ENCODE measurements at regions not wholly inside any gene's neighbourhood (a gene's known extent, or its start where the extent isn't known, plus 50 kb on each side); places are given as distances from the start of the nearest gene placed in this dataset.

DNA sequence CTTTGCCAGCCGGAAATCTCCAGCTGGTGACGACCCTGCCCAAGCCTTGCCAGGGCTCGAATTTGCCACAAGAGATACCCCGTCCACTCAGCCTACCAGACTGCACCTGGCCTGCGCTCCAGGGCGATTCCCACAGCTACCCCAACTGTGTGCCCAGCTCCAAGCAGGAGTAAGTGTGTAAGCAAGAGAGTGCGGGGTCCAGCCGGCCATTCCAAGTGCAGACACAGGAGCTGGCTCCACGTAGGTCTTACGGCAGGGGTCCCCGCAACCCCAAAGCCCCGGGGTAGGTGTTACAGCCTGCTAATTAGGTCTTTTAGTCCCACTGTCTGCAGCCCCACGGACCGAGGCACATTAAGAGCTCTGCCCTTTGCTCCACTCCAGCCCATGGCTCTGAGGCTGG, 1305.2 kb downstream of the ARAP2 start:
- TF ChIP-seq EZH2 (IDR thresholded peaks at IDR 0.05; ENCODE audit: borderline replicate concordance), result no peak
- no peak for TF ChIP-seq EZH2phosphoT487 (IDR thresholded peaks at IDR 0.05; ENCODE audit: low read depth, severe bottlenecking, unreplicated experiment)
- TF ChIP-seq, protein P1, sequence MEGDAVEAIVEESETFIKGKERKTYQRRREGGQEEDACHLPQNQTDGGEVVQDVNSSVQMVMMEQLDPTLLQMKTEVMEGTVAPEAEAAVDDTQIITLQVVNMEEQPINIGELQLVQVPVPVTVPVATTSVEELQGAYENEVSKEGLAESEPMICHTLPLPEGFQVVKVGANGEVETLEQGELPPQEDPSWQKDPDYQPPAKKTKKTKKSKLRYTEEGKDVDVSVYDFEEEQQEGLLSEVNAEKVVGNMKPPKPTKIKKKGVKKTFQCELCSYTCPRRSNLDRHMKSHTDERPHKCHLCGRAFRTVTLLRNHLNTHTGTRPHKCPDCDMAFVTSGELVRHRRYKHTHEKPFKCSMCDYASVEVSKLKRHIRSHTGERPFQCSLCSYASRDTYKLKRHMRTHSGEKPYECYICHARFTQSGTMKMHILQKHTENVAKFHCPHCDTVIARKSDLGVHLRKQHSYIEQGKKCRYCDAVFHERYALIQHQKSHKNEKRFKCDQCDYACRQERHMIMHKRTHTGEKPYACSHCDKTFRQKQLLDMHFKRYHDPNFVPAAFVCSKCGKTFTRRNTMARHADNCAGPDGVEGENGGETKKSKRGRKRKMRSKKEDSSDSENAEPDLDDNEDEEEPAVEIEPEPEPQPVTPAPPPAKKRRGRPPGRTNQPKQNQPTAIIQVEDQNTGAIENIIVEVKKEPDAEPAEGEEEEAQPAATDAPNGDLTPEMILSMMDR (IDR thresholded peaks at IDR 0.05; ENCODE audit: poor library complexity), result no peak
- Histone ChIP-seq H3K9me2 (replicated peaks; ENCODE audit: insufficient read depth) (no peaks in the 10 kb centered on the region), H3K9me3 (ENCODE audit: low read depth) (no peaks in the 10 kb centered on the region), H3K4me2 (no peak overlapping the region), H3K36me3 (replicated peaks; ENCODE audit: insufficient read depth, low read depth) (no peaks in the 10 kb centered on the region), H3K27ac (no peak overlapping the region), H3K27me3 (no peaks in the 10 kb centered on the region), H3K79me2 (no peaks in the 10 kb centered on the region), H3K4me1 (ENCODE audit: insufficient read depth) (no peaks in the 10 kb centered on the region), H2AFZ (no peak overlapping the region), H4K20me1 (ENCODE audit: insufficient read depth, poor library complexity, severe bottlenecking) (no peaks in the 10 kb centered on the region), H3K4me3 (no peak overlapping the region)
- 93% methylated on average over 14 of the region's 14 CpGs for WGBS (ENCODE audit: low lambda C conversion rate, missing lambda C conversion rate)
- DNase-seq (ENCODE audit: low spot score), result peak; percentile 2

DNA sequence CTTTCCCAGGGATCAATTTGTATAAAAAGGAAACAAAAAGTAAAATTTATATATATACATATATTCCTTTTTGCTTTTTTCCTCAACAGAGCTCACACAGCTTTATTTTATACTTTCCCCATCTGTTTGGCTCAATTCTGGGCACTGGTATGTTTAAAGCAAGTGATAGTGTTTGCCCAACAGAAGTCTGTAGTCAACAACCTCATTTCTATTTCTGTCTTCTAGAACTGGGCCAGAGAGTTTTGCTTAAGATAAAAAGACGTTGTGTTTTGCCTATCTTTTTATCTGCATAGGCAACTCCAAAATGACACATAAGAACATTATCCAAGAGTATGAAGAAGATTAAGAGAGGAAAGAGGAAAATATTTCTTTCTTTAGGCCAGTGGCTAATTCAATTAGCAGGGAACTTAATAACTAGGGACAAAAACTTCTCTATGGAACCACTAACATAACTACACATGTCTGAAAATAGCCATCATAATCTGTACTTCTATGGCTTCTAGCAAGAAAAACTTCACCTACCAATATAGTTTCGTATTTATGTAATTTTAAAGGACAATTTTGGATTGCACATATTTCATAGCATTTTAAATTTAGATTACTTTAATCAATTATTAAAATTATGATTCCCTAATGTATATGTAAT, 1300.5 kb downstream of the ARAP2 start:
- H3K36me3 ChIP-seq (replicated peaks; ENCODE audit: insufficient read depth, low read depth), result no peaks in the 10 kb centered on the region
- no peaks in the 10 kb centered on the region for H3K79me2 ChIP-seq
- no peak overlapping the region for H3K4me3 ChIP-seq
- TF ChIP-seq EZH2 (IDR thresholded peaks at IDR 0.05; ENCODE audit: borderline replicate concordance) (no peak), EZH2phosphoT487 (IDR thresholded peaks at IDR 0.05; ENCODE audit: low read depth, severe bottlenecking, unreplicated experiment) (no peak)
- TF ChIP-seq, protein P1 (IDR thresholded peaks at IDR 0.05; ENCODE audit: poor library complexity), result no peak
- no peak overlapping the region for H3K4me2 ChIP-seq
- H3K4me1 ChIP-seq (ENCODE audit: insufficient read depth), result no peaks in the 10 kb centered on the region
- no peaks in the 10 kb centered on the region for H3K9me2 ChIP-seq (replicated peaks; ENCODE audit: insufficient read depth)
- H3K9me3 ChIP-seq (ENCODE audit: low read depth), result no peaks in the 10 kb centered on the region
- H3K27ac ChIP-seq, result no peak overlapping the region
- H2AFZ ChIP-seq, result no peak overlapping the region
- H3K27me3 ChIP-seq, result no peaks in the 10 kb centered on the region
- H4K20me1 ChIP-seq (ENCODE audit: insufficient read depth, poor library complexity, severe bottlenecking), result no peaks in the 10 kb centered on the region
- DNase-seq (ENCODE audit: low spot score), result no peak
- 31% methylated on average over 2 of the region's 2 CpGs for WGBS (ENCODE audit: low lambda C conversion rate, missing lambda C conversion rate)

DNA sequence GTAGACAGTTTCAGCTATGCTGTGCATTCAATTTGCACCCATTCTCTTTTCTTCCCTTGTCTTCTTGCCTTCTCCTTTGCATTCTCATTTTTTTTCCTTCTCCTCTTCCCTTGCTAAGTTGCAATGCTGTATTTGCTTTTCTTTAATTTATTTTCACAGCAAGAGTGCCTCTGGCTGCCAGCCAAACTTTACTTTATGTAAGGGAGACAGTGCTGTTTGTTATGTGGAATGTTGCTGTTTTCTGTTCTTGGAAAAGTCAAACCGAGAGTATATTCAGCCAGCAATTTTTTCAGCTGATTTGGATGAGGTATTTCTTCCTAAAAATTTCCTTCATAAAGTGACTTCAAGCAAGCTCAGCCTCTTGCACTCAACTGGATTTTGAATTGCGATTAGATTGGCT, 1293.4 kb downstream of the ARAP2 start:
- no peaks in the 10 kb centered on the region for H3K79me2 ChIP-seq
- 78% methylated on average over 2 of the region's 2 CpGs for WGBS (ENCODE audit: low lambda C conversion rate, missing lambda C conversion rate)
- TF ChIP-seq EZH2phosphoT487 (IDR thresholded peaks at IDR 0.05; ENCODE audit: low read depth, severe bottlenecking, unreplicated experiment), result no peak
- TF ChIP-seq EZH2 (IDR thresholded peaks at IDR 0.05; ENCODE audit: borderline replicate concordance), result no peak
- TF ChIP-seq, protein P1 (IDR thresholded peaks at IDR 0.05; ENCODE audit: poor library complexity), result no peak

More for the DNA sequence above, 1293.4 kb downstream of the ARAP2 start:
- no peak overlapping the region for H3K27ac ChIP-seq
- H2AFZ ChIP-seq, result no peak overlapping the region
- H3K9me2 ChIP-seq (replicated peaks; ENCODE audit: insufficient read depth), result no peaks in the 10 kb centered on the region
- no peaks in the 10 kb centered on the region for H4K20me1 ChIP-seq (ENCODE audit: insufficient read depth, poor library complexity, severe bottlenecking)
- no peak for DNase-seq (ENCODE audit: low spot score)
- H3K4me2 ChIP-seq, result no peak overlapping the region
- no peaks in the 10 kb centered on the region for H3K27me3 ChIP-seq
- H3K4me3 ChIP-seq, result no peak overlapping the region
- H3K4me1 ChIP-seq (ENCODE audit: insufficient read depth), result no peaks in the 10 kb centered on the region
- no peaks in the 10 kb centered on the region for H3K36me3 ChIP-seq (replicated peaks; ENCODE audit: insufficient read depth, low read depth)
- no peaks in the 10 kb centered on the region for H3K9me3 ChIP-seq (ENCODE audit: low read depth)
